ENCODE measurements at regions not wholly inside any gene's neighbourhood (a gene's known extent, or its start where the extent isn't known, plus 50 kb on each side); places are given as distances from the start of the nearest gene placed in this dataset.

DNA sequence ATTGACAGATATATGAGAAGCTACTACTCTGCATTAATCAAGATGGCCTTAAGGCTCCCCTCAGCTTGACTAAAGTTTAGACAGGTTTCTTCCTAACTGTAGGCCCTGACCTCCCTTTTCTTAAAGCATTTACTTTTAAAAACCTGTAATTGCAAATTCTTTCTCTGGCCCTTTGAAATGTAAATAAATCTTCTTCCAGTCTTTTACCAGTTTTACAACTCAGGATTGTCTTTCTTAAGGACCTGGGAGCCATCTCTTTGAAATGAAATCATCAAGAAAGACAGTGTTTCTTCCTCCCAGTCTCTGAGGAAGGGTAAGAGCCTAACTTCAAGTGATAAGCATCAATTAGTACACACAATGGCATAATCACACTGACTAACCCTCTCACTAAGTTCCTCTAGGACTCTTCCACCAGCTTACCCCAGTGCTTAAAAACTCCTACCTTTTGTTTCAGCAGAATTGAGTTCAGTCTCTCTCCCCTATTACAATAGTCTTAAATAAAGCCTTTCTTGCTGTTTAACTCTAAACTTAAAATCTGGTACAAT, 58.7 kb upstream of the CDH20 start:
- no peak overlapping the region for H3K4me3 ChIP-seq (ENCODE audit: low read depth, low read length, poor library complexity, severe bottlenecking)
- H3K79me2 ChIP-seq (ENCODE audit: insufficient read depth, low read length): no peaks in the 10 kb centered on the region
- H3K9me3 ChIP-seq (ENCODE audit: low read length): no peaks in the 10 kb centered on the region
- H3K4me1 ChIP-seq (ENCODE audit: insufficient read depth, low read length, severe bottlenecking): no peaks in the 10 kb centered on the region
- H4K20me1 ChIP-seq (ENCODE audit: insufficient read depth, low read length): no peaks in the 10 kb centered on the region
- no peak overlapping the region for H3K4me2 ChIP-seq (ENCODE audit: low read length)
- H3K9ac ChIP-seq (ENCODE audit: low read length): no peak overlapping the region
- H3K27me3 ChIP-seq (ENCODE audit: insufficient read depth, low read length): no peaks in the 10 kb centered on the region
- TF ChIP-seq, protein P1, sequence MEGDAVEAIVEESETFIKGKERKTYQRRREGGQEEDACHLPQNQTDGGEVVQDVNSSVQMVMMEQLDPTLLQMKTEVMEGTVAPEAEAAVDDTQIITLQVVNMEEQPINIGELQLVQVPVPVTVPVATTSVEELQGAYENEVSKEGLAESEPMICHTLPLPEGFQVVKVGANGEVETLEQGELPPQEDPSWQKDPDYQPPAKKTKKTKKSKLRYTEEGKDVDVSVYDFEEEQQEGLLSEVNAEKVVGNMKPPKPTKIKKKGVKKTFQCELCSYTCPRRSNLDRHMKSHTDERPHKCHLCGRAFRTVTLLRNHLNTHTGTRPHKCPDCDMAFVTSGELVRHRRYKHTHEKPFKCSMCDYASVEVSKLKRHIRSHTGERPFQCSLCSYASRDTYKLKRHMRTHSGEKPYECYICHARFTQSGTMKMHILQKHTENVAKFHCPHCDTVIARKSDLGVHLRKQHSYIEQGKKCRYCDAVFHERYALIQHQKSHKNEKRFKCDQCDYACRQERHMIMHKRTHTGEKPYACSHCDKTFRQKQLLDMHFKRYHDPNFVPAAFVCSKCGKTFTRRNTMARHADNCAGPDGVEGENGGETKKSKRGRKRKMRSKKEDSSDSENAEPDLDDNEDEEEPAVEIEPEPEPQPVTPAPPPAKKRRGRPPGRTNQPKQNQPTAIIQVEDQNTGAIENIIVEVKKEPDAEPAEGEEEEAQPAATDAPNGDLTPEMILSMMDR (IDR thresholded peaks at IDR 0.05; ENCODE audit: low read length): no peak
- TF ChIP-seq EZH2 (IDR thresholded peaks at IDR 0.05; ENCODE audit: borderline replicate concordance, low read length): no peak
- H3K9me2 ChIP-seq (ENCODE audit: low read depth, low read length): no peaks in the 10 kb centered on the region
- no peaks in the 10 kb centered on the region for H3K36me3 ChIP-seq (ENCODE audit: insufficient read depth, low read length)
- no peak overlapping the region for H3K27ac ChIP-seq (ENCODE audit: low read depth, low read length, poor library complexity, severe bottlenecking)
- H3F3A ChIP-seq (ENCODE audit: insufficient read depth, low read length): no peaks in the 10 kb centered on the region
- H2AFZ ChIP-seq (ENCODE audit: low read length): no peak overlapping the region

- Histone ChIP-seq H3K4me1 (ENCODE audit: insufficient read depth, low read length, severe bottlenecking) (no peaks in the 10 kb centered on the region), H3F3A (ENCODE audit: insufficient read depth, low read length) (no peaks in the 10 kb centered on the region), H3K4me3 (ENCODE audit: low read depth, low read length, poor library complexity, severe bottlenecking) (no peak overlapping the region), H3K27me3 (ENCODE audit: insufficient read depth, low read length) (no peaks in the 10 kb centered on the region), H4K20me1 (ENCODE audit: insufficient read depth, low read length) (no peaks in the 10 kb centered on the region), H3K9ac (ENCODE audit: low read length) (no peak overlapping the region), H3K9me3 (ENCODE audit: low read length) (no peaks in the 10 kb centered on the region), H3K4me2 (ENCODE audit: low read length) (no peak overlapping the region), H3K79me2 (ENCODE audit: insufficient read depth, low read length) (no peaks in the 10 kb centered on the region), H3K9me2 (ENCODE audit: low read depth, low read length) (no peaks in the 10 kb centered on the region), H2AFZ (ENCODE audit: low read length) (no peak overlapping the region), H3K27ac (ENCODE audit: low read depth, low read length, poor library complexity, severe bottlenecking) (no peak overlapping the region), H3K36me3 (ENCODE audit: insufficient read depth, low read length) (no peaks in the 10 kb centered on the region)
- TF ChIP-seq, protein P1 (IDR thresholded peaks at IDR 0.05; ENCODE audit: low read length): no peak
- no peak for TF ChIP-seq EZH2 (IDR thresholded peaks at IDR 0.05; ENCODE audit: borderline replicate concordance, low read length)
Observed at GRCh38 chr18:61277808-61278207, 55.4 kb upstream of the CDH20 start.

DNA sequence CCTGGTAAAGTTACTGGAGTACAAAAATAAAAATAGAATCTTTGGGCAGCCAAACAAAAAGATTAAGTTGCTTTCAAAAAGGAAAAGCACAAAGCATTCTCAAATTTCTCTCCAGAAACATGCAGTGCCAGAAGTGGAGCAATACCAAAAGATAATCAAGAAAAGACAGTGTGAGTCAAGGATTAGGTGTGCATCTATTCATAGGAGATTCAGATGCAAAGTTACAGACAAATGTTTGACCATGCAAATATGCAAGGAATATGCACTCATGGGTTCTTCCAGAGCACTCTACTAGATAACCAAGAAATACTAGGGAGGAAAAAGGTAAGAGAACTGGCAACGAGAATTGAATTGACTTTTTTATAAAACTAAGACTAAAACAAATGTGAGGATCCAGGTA, 51.8 kb upstream of the CDH20 start:
- H3K4me2 ChIP-seq (ENCODE audit: low read length): no peak overlapping the region
- H2AFZ ChIP-seq (ENCODE audit: low read length): no peak overlapping the region
- no peak overlapping the region for H3K4me3 ChIP-seq (ENCODE audit: low read depth, low read length, poor library complexity, severe bottlenecking)
- no peak overlapping the region for H3K9ac ChIP-seq (ENCODE audit: low read length)
- H3K4me1 ChIP-seq (ENCODE audit: insufficient read depth, low read length, severe bottlenecking): no peaks in the 10 kb centered on the region
- H3K9me3 ChIP-seq (ENCODE audit: low read length): no peaks in the 10 kb centered on the region
- H3K79me2 ChIP-seq (ENCODE audit: insufficient read depth, low read length): no peaks in the 10 kb centered on the region
- H3K9me2 ChIP-seq (ENCODE audit: low read depth, low read length): no peaks in the 10 kb centered on the region
- H3K27me3 ChIP-seq (ENCODE audit: insufficient read depth, low read length): no peaks in the 10 kb centered on the region
- H3K36me3 ChIP-seq (ENCODE audit: insufficient read depth, low read length): no peaks in the 10 kb centered on the region
- H3F3A ChIP-seq (ENCODE audit: insufficient read depth, low read length): no peaks in the 10 kb centered on the region
- H3K27ac ChIP-seq (ENCODE audit: low read depth, low read length, poor library complexity, severe bottlenecking): no peak overlapping the region
- H4K20me1 ChIP-seq (ENCODE audit: insufficient read depth, low read length): no peaks in the 10 kb centered on the region
- TF ChIP-seq, protein P1 (IDR thresholded peaks at IDR 0.05; ENCODE audit: low read length): no peak
- TF ChIP-seq EZH2 (IDR thresholded peaks at IDR 0.05; ENCODE audit: borderline replicate concordance, low read length): no peak

All from OCI-LY1 (cell line).